H1 (cell line): ENCODE measurements at regions not wholly inside any gene's neighbourhood (a gene's known extent, or its start where the extent isn't known, plus 50 kb on each side); places are given as distances from the start of the nearest gene placed in this dataset.

Experiments used
- CTCF ChIA-PET: fragments of 300-600 bp; sonication (Branson Sonifier 250); formaldehyde crosslinking; loops from one replicate; lab custom pipeline; 2021; ENCODE audit not compliant: partially characterized antibody; lab: Charles Lee
- POLR2A ChIA-PET: fragments of 300-600 bp; sonication (Branson Sonifier 250); formaldehyde crosslinking; loops from one replicate; lab custom pipeline; 2021; ENCODE audit warnings: inconsistent platforms; ENCODE audit not compliant: partially characterized antibody; lab: Charles Lee
- DNase-seq, 2 experiments: peaks; one replicate each; pipeline versions ENCODE4 v3.0.0 to v3.0.0-alpha.2; 2010 to 2022; ENCODE audit warnings: low spot score in 2 of 2, low read depth in 1 of 2, mixed read lengths in 1 of 2
- FAIRE-seq: peaks from 2 replicates; lab custom pipeline; 2011; peaks lifted over from hg19 to GRCh38; lab: Jason Lieb, UNC
- H2AFZ ChIP-seq: 2 replicates; pipeline ENCODE4 v1.8.1; 2012; ENCODE audit warnings: low read length, inconsistent platforms
- H2AK5ac ChIP-seq: 2 replicates; pipeline ENCODE4 v1.6.1; 2013; ENCODE audit warnings: low read depth, low read length
- H2BK120ac ChIP-seq: replicated peaks from 2 replicates; pipeline ENCODE3; 2013; ENCODE audit warnings: low read depth, low read length, inconsistent platforms
- H2BK12ac ChIP-seq: 2 replicates; pipeline ENCODE4 v1.6.1; 2013; ENCODE audit warnings: low read depth, low read length
- H2BK15ac ChIP-seq: 2 replicates; pipeline ENCODE4 v1.6.1; 2013; ENCODE audit warnings: low read length
- H2BK20ac ChIP-seq: 2 replicates; pipeline ENCODE4 v1.6.1; 2013; ENCODE audit warnings: low read length
- H2BK5ac ChIP-seq: 2 replicates; pipeline ENCODE4 v1.6.1; 2013; ENCODE audit warnings: low read depth, low read length
- H3K14ac ChIP-seq: 2 replicates; pipeline ENCODE4 v1.6.1; 2013; ENCODE audit warnings: inconsistent platforms; ENCODE audit not compliant: insufficient read length
- H3K18ac ChIP-seq: 2 replicates; pipeline ENCODE4 v1.6.1; 2013; ENCODE audit warnings: low read length; ENCODE audit errors: extremely low read depth
- H3K23ac ChIP-seq: 2 replicates; pipeline ENCODE4 v1.6.1; 2013; ENCODE audit warnings: inconsistent platforms; ENCODE audit not compliant: insufficient read length
- H3K23me2 ChIP-seq: 2 replicates; pipeline ENCODE4 v1.6.1; 2013; ENCODE audit warnings: low read depth, low read length
- H3K27ac ChIP-seq: 2 replicates; pipeline ENCODE4 v1.6.1; 2011; ENCODE audit warnings: low read depth, low read length, inconsistent platforms
- H3K27me3 ChIP-seq, 4 experiments: replicated peaks in 1 of 4; 1 replicate in 1 of 4; 2 replicates in 3 of 4; pipeline versions ENCODE4 v1.6.1 to v1.8.1; 2011 to 2013; ENCODE audit warnings: low read length in 3 of 4, mild to moderate bottlenecking in 3 of 4, inconsistent platforms in 2 of 4, mixed read lengths in 2 of 4, moderate library complexity in 1 of 4; ENCODE audit not compliant: control insufficient read depth in 3 of 4, insufficient read depth in 3 of 4; ENCODE audit errors: extremely low read depth in 1 of 4
- H3K36me3 ChIP-seq, 4 experiments: 2 replicates each; pipeline versions ENCODE4 v1.6.1 to v1.8.1; 2011 to 2013; ENCODE audit warnings: mild to moderate bottlenecking in 4 of 4, low read length in 3 of 4, moderate library complexity in 2 of 4, control low read depth in 1 of 4, inconsistent platforms in 1 of 4; ENCODE audit not compliant: insufficient read depth in 4 of 4, control insufficient read depth in 2 of 4
- H3K4ac ChIP-seq: replicated peaks from 2 replicates; pipeline ENCODE3; 2013; ENCODE audit warnings: low read length, low read depth, mixed read lengths, inconsistent platforms; ENCODE audit not compliant: insufficient read length
- H3K4me1 ChIP-seq, 4 experiments: replicated peaks in 1 of 4; 1 replicate in 1 of 4; 2 replicates in 3 of 4; pipeline versions ENCODE4 v1.6.1 to v1.8.1; 2011 to 2013; ENCODE audit warnings: low read length in 3 of 4, inconsistent platforms in 2 of 4, mixed read lengths in 1 of 4; ENCODE audit not compliant: insufficient read depth in 4 of 4, control insufficient read depth in 3 of 4
- H3K4me2 ChIP-seq, 2 experiments: 2 replicates each; pipeline versions ENCODE4 v1.6.1 to v1.8.1; 2011 to 2013; ENCODE audit warnings: low read depth in 2 of 2, low read length in 2 of 2, control low read depth in 1 of 2, inconsistent platforms in 1 of 2, mild to moderate bottlenecking in 1 of 2; ENCODE audit not compliant: insufficient read depth in 1 of 2
- H3K4me3 ChIP-seq, 4 experiments: fragments of 200-600, 300-600 bp in 1 of 4; sonication (generic), shearing (Covaris generic), sonication (Bioruptor Twin) in 1 of 4; 2 replicates each; pipeline versions ENCODE4 v1.5.1 to v1.8.1; 2011 to 2016; ENCODE audit warnings: low read length in 4 of 4, low read depth in 3 of 4, control low read depth in 2 of 4, inconsistent platforms in 2 of 4, mild to moderate bottlenecking in 2 of 4, mixed read lengths in 1 of 4, moderate library complexity in 1 of 4; ENCODE audit not compliant: insufficient read depth in 2 of 4; ENCODE audit errors: extremely low read depth in 1 of 4
- H3K56ac ChIP-seq: replicated peaks from 2 replicates; pipeline ENCODE3; 2013; ENCODE audit warnings: low read depth, mild to moderate bottlenecking, mixed read lengths, low read length, inconsistent platforms; ENCODE audit not compliant: insufficient read length
- H3K79me1 ChIP-seq: 2 replicates; pipeline ENCODE4 v1.6.1; 2013; ENCODE audit warnings: low read depth, low read length, control low read depth
- H3K79me2 ChIP-seq, 2 experiments: 2 replicates each; pipeline versions ENCODE4 v1.6.1 to v1.8.1; 2012 to 2013; ENCODE audit warnings: low read length in 2 of 2, mild to moderate bottlenecking in 2 of 2, inconsistent platforms in 1 of 2; ENCODE audit not compliant: insufficient read depth in 2 of 2, control insufficient read depth in 1 of 2
- H3K9ac ChIP-seq, 4 experiments: replicated peaks in 1 of 4; 1 replicate in 1 of 4; 2 replicates in 3 of 4; pipeline versions ENCODE4 v1.6.1 to v1.8.1; 2011 to 2013; ENCODE audit warnings: low read depth in 3 of 4, low read length in 3 of 4, control low read depth in 2 of 4, mild to moderate bottlenecking in 2 of 4, moderate library complexity in 2 of 4, inconsistent platforms in 1 of 4; ENCODE audit errors: extremely low read depth in 1 of 4
- H3K9me3 ChIP-seq, 2 experiments: 2 replicates each; pipeline versions ENCODE4 v1.6.1 to v1.8.1; 2012 to 2013; ENCODE audit warnings: mild to moderate bottlenecking in 2 of 2, moderate library complexity in 2 of 2, control low read depth in 1 of 2, inconsistent platforms in 1 of 2, low read depth in 1 of 2, low read length in 1 of 2, mixed read lengths in 1 of 2; ENCODE audit not compliant: insufficient read depth in 2 of 2
- H4K20me1 ChIP-seq, 2 experiments: replicated peaks in 1 of 2; 2 replicates each; pipeline versions ENCODE3 to v1.8.1; 2011 to 2013; ENCODE audit warnings: inconsistent platforms in 2 of 2, low read length in 2 of 2, mild to moderate bottlenecking in 1 of 2; ENCODE audit not compliant: insufficient read depth in 2 of 2, control insufficient read depth in 1 of 2
- H4K5ac ChIP-seq: 2 replicates; pipeline ENCODE4 v1.6.1; 2013; ENCODE audit warnings: low read length, low read depth, mixed read lengths, inconsistent platforms; ENCODE audit not compliant: insufficient read length
- H4K8ac ChIP-seq: 2 replicates; pipeline ENCODE4 v1.8.0; 2013; ENCODE audit warnings: mild to moderate bottlenecking, moderate library complexity, low read length, inconsistent platforms; ENCODE audit not compliant: insufficient read depth; ENCODE audit errors: extremely low read depth
- H4K91ac ChIP-seq: replicated peaks from 2 replicates; pipeline ENCODE3; 2013; ENCODE audit warnings: low read length, mixed read lengths, inconsistent platforms; ENCODE audit not compliant: insufficient read length
- KDM5A ChIP-seq: fragments of 200-600 bp; IDR thresholded peaks from 2 replicates; pipeline ENCODE4 v1.7.1; 2012; ENCODE audit warnings: mild to moderate bottlenecking, low read length, inconsistent platforms, mixed read lengths
- POLR2AphosphoS5 ChIP-seq: IDR thresholded peaks from 2 replicates; pipeline ENCODE4 v1.6.1; 2011; ENCODE audit warnings: low read depth, low read length
- RAD21 ChIP-seq, 2 experiments: IDR thresholded peaks in 1 of 2; conservative IDR thresholded peaks in 1 of 2; 2 replicates each; pipeline ENCODE4 v1.6.1; 2011; ENCODE audit warnings: low read depth in 2 of 2, low read length in 2 of 2, improper control_type of control experiment in 1 of 2, inconsistent platforms in 1 of 2, mild to moderate bottlenecking in 1 of 2, moderate library complexity in 1 of 2
- RNF2 ChIP-seq: fragments of 200-900, 300-1000 bp; sonication (generic); IDR thresholded peaks from 2 replicates; pipeline ENCODE4 v1.7.1; 2016; ENCODE audit warnings: borderline replicate concordance, low read depth, mild to moderate bottlenecking, antibody characterized with exemption, low read length; ENCODE audit not compliant: poor library complexity, severe bottlenecking; ENCODE audit errors: missing control alignments
- RXRA ChIP-seq: IDR thresholded peaks from 2 replicates; pipeline ENCODE4 v1.6.1; 2011; ENCODE audit warnings: low read depth, mild to moderate bottlenecking, low read length, moderate library complexity; ENCODE audit not compliant: insufficient read depth
- TAF7 ChIP-seq: optimal IDR thresholded peaks from 2 replicates; pipeline ENCODE3; 2011; ENCODE audit warnings: low read depth, mild to moderate bottlenecking, inconsistent platforms, low read length, moderate library complexity, borderline replicate concordance
- TEAD4 ChIP-seq: IDR thresholded peaks from 2 replicates; pipeline ENCODE4 v1.6.1; 2012; ENCODE audit warnings: low read depth, low read length, inconsistent platforms, mixed read lengths
- WGBS, 2 experiments: shearing (Covaris generic) in 1 of 2; methylation state at CpG; one replicate each; pipeline versions ENCODE4 v1.1.6 to v1.1.7; 2013 to 2015; ENCODE audit warnings: low lambda C conversion rate in 2 of 2, mixed read lengths in 2 of 2, inconsistent platforms in 1 of 2, low coverage in 1 of 2, missing lambda C conversion rate in 1 of 2; ENCODE audit not compliant: insufficient replicate concordance in 2 of 2, insufficient coverage in 1 of 2, insufficient read length in 1 of 2; ENCODE audit errors: extremely low coverage in 1 of 2, missing lambda C conversion rate in 1 of 2; 5-methylcytosine and 5-hydroxymethylcytosine counted together

DNA sequence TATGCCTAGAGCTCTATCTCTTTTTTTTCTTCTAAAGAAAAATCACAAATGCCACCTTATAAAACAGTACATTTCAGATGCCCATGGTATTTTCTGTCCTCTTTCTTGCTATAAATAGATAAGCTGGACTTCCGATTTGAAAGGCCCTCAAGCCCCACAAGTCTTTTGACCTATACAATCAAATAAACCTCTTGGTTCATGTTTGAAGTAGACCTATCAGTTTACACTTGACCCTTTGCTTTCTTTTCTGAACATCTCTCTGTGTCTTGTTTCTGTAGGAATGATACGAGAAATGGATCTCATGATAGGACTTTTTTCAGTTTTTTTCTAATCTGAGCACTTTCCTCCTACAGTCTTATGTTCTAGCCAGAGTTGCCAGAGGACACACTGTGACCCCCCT is 327.2 kb downstream of the SOX9 start:
- Histone ChIP-seq H2BK5ac (no peak overlapping the region), H3K4me2 (no peak overlapping the region), H3K14ac (no peak overlapping the region), H3K36me3 (no peaks in the 10 kb centered on the region), H3K9ac (no peak overlapping the region), H2BK20ac (no peak overlapping the region), H3K4me3 (no peak overlapping the region), H2AFZ (no peak overlapping the region), H3K18ac (no peak overlapping the region), H3K27ac (no peak overlapping the region), H2BK12ac (no peak overlapping the region), H3K79me1 (no peaks in the 10 kb centered on the region), H3K4ac (no peak overlapping the region), H3K23me2 (no peaks in the 10 kb centered on the region), H3K23ac (no peak overlapping the region), H2AK5ac (no peak overlapping the region), H4K91ac (no peak overlapping the region), H3K56ac (no peak overlapping the region), H2BK15ac (no peak overlapping the region), H4K5ac (no peak overlapping the region), H3K79me2 (no peaks in the 10 kb centered on the region), H4K8ac (no peak overlapping the region), H3K27me3 (no peaks in the 10 kb centered on the region), H4K20me1 (no peaks in the 10 kb centered on the region), H3K9me3 (no peaks in the 10 kb centered on the region), H3K4me1 (peaks cover 0 to 2% (median 0%) of the 10 kb centered on the region in 4 experiments; a peak in 1 of 7 replicates), H2BK120ac (no peak overlapping the region)
- TF ChIP-seq POLR2AphosphoS5 = no peak
- TF ChIP-seq RAD21 (IDR thresholded peaks at IDR 0.05 in 1 of 2, conservative IDR thresholded peaks at IDR 0.05 in 1 of 2; ENCODE audit: low read depth in 2 of 2, low read length in 2 of 2) = no peak
- TF ChIP-seq TAF7 = no peak
- no peak for TF ChIP-seq KDM5A
- no peak for TF ChIP-seq TEAD4
- no peak for TF ChIP-seq RNF2
- no peak for TF ChIP-seq RXRA
- ChIA-PET CTCF (interaction anchor here (1.0 kb wide), 1 partner anchor 17 kb away, joined by 4 read pairs; no protein-coding TSS in a partner anchor), POLR2A (no interaction called here)
- 94% methylated on average over 2 of the region's 2 CpGs; no CpG with 5 or more reads in 1 of the 2 experiments for WGBS, 2 experiments
- FAIRE-seq (no peak), DNase-seq (no peak)
